NCI-H446 treated with DMSO at 0.1 percent for 48 hours (cell line): ENCODE measurements at regions not wholly inside any gene's neighbourhood (a gene's known extent, or its start where the extent isn't known, plus 50 kb on each side); places are given as distances from the start of the nearest gene placed in this dataset.
"Not testable (repeated sequence)": the region's sequence is repeated elsewhere in the genome, so short reads cannot be mapped to it uniquely, and the experiment has no call there.

ENCODE experiments used
- DNase-seq: peaks from one replicate; lab custom pipeline; 2025; lab: John Stamatoyannopoulos, UW

- no peak for DNase-seq
Observed at GRCh38 chr4:130008461-130008860, 912.5 kb downstream of the C4orf33 start.

GRCh38 chr4:130012806-130013205 is 916.9 kb downstream of the C4orf33 start:
- not testable (repeated sequence) for DNase-seq

- DNase-seq: no peak
Observed at GRCh38 chr4:130021706-130022105, 925.8 kb downstream of the C4orf33 start.

- no peak for DNase-seq
Observed at GRCh38 chr4:130023088-130023487, 927.1 kb downstream of the C4orf33 start.

- no peak for DNase-seq
Observed at GRCh38 chr4:130025701-130026100, 929.7 kb downstream of the C4orf33 start.

GRCh38 chr4:130026185-130026584 is 930.2 kb downstream of the C4orf33 start:
- DNase-seq: no peak

- no peak for DNase-seq
Observed at GRCh38 chr4:130027973-130028372, 932.0 kb downstream of the C4orf33 start.

GRCh38 chr4:130028552-130028951 is 932.6 kb downstream of the C4orf33 start:
- DNase-seq: no peak

GRCh38 chr4:130029442-130029841 is 933.5 kb downstream of the C4orf33 start:
- no peak for DNase-seq

GRCh38 chr4:130031858-130032257 is 935.9 kb downstream of the C4orf33 start:
- DNase-seq: no peak

- not testable (repeated sequence) for DNase-seq
Observed at GRCh38 chr4:130033657-130034056, 937.7 kb downstream of the C4orf33 start.

GRCh38 chr4:130034876-130035275 is 938.9 kb downstream of the C4orf33 start:
- DNase-seq: no peak

- no peak for DNase-seq
Observed at GRCh38 chr4:130035391-130035790, 939.4 kb downstream of the C4orf33 start.

GRCh38 chr4:130037866-130038265 is 941.9 kb downstream of the C4orf33 start:
- not testable (repeated sequence) for DNase-seq

- DNase-seq: not testable (repeated sequence)
Observed at GRCh38 chr4:130038540-130038939, 942.6 kb downstream of the C4orf33 start.

- DNase-seq: no peak
Observed at GRCh38 chr4:130043732-130044160, 947.8 kb downstream of the C4orf33 start.

- DNase-seq: no peak
Observed at GRCh38 chr4:130044788-130045531, 949.0 kb downstream of the C4orf33 start.

GRCh38 chr4:130053723-130054122 is 957.8 kb downstream of the C4orf33 start:
- no peak for DNase-seq

- no peak for DNase-seq
Observed at GRCh38 chr4:130054908-130055307, 959.0 kb downstream of the C4orf33 start.

- DNase-seq: no peak
Observed at GRCh38 chr4:130056286-130056685, 960.3 kb downstream of the C4orf33 start.

- no peak for DNase-seq
Observed at GRCh38 chr4:130064471-130064870, 968.5 kb downstream of the C4orf33 start.

- no peak for DNase-seq
Observed at GRCh38 chr4:130067419-130067818, 971.5 kb downstream of the C4orf33 start.

- no peak for DNase-seq
Observed at GRCh38 chr4:130068072-130068471, 972.1 kb downstream of the C4orf33 start.

GRCh38 chr4:130071746-130072145 is 975.8 kb downstream of the C4orf33 start:
- DNase-seq: no peak
